ENCODE measurements at regions not wholly inside any gene's neighbourhood (a gene's known extent, or its start where the extent isn't known, plus 50 kb on each side); places are given as distances from the start of the nearest gene placed in this dataset.
"Not testable (repeated sequence)": the region's sequence is repeated elsewhere in the genome, so short reads cannot be mapped to it uniquely, and the experiment has no call there.

DNA sequence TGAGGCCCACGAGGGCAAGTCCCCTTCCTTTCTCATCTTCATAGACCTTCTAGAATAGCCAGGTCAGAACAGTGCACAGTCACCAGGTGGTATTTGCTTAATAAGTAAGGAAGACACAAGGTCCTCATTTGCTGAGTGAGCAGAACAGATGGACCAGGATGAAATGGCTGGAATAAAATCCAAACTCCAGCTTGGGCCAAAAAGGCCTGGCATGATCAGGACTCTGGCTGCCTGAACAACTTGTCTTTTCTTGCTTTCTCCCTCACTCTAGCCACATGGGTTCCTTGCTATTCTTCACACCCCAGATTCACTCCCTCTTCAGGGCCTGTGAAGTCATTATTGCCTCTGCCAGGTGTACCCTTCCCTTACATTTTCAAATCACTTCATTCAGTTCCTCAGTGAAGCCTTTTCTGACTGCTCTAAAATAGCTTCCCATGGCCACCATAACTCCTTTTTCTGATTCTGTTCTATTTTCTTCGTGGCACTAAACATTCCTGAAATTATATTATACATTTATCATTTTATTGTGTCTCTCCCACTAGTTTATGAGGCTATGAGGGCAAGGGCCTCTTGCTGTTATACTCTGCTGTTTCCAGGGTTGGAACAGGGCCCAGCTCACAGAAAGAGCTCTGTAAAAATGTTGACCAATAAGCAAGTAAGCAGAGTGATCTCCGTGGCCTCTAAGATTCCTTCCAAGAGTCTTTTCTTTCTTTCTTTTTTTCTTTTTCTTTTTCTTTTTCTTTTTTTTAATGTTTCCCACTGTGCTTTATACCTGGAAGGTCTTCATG, 150.8 kb downstream of the TTC8 start:
- Histone ChIP-seq H3K27me3 (no peaks in the 10 kb centered on the region), H3K27ac (no peak overlapping the region), H3K36me3 (no peaks in the 10 kb centered on the region), H3K4me3 (no peak overlapping the region), H3K4me1 (ENCODE audit: insufficient read depth) (peaks cover 5% of the 10 kb centered on the region), H3K9me3 (no peaks in the 10 kb centered on the region)
- 17 to 20% (median 19%) methylated on average over 3 of the region's 3 CpGs for WGBS, 3 donors
- intact Hi-C loops (cut with DNase I): no loop called here
- TF ChIP-seq, protein P1, sequence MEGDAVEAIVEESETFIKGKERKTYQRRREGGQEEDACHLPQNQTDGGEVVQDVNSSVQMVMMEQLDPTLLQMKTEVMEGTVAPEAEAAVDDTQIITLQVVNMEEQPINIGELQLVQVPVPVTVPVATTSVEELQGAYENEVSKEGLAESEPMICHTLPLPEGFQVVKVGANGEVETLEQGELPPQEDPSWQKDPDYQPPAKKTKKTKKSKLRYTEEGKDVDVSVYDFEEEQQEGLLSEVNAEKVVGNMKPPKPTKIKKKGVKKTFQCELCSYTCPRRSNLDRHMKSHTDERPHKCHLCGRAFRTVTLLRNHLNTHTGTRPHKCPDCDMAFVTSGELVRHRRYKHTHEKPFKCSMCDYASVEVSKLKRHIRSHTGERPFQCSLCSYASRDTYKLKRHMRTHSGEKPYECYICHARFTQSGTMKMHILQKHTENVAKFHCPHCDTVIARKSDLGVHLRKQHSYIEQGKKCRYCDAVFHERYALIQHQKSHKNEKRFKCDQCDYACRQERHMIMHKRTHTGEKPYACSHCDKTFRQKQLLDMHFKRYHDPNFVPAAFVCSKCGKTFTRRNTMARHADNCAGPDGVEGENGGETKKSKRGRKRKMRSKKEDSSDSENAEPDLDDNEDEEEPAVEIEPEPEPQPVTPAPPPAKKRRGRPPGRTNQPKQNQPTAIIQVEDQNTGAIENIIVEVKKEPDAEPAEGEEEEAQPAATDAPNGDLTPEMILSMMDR (IDR thresholded peaks at IDR 0.05): no peak
- TF ChIP-seq EP300 (IDR thresholded peaks at IDR 0.05): no peak
- TF ChIP-seq POLR2A (IDR thresholded peaks at IDR 0.05): no peak
- DNase-seq: peak; percentile 17 to 44 (median 26)

DNA sequence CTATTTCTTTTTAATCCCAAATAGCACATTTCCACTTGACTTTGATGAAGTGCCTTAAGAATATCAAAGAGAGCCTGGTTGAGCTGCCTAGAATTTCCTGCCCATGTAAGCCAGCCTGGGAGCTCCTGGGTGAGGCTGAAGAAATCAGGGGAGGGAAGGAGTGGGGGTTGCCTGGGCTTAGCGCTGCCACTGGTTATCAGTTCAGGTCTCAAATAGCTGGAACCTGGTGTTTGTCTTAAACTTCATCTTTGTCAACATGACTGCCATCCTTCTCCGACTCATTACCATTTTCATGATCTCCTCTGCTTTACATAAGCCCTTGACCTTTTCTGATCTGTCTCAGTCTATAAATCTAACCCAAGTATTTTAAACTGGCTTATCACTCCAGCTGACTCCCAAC, 151.5 kb downstream of the TTC8 start:
- Histone ChIP-seq H3K4me1 (ENCODE audit: insufficient read depth) (peaks cover 5% of the 10 kb centered on the region), H3K27me3 (no peaks in the 10 kb centered on the region), H3K9me3 (no peaks in the 10 kb centered on the region), H3K4me3 (no peak overlapping the region), H3K36me3 (no peaks in the 10 kb centered on the region), H3K27ac (no peak overlapping the region)
- TF ChIP-seq, protein P1 (IDR thresholded peaks at IDR 0.05): no peak
- TF ChIP-seq EP300 (IDR thresholded peaks at IDR 0.05) (no peak), POLR2A (IDR thresholded peaks at IDR 0.05) (no peak)
- whole genome bisulfite sequencing, 3 donors: 37 to 50% (median 47%) methylated on average over 2 of the region's 2 CpGs
- intact Hi-C loops (cut with DNase I): no loop called here
- DNase-seq: no peak

DNA sequence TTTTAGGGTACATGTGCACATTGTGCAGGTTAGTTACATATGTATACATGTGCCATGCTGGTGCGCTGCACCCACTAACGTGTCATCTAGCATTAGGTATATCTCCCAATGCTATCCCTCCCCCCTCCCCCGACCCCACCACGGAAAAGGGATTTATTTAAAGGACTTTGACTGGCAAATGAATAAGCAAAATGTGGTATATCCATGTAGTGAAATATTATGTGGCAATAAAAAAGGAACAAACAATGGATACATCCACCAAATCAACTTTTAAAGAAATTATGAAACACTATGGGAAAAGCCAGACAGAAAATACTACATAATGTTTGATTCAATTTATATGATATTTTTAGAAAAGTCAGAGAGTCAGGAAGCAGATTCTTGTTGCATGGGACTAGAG, 156.5 kb downstream of the TTC8 start:
- H3K4me1 ChIP-seq (ENCODE audit: insufficient read depth); H3K27ac ChIP-seq; DNase-seq; H3K9me3 ChIP-seq; H3K4me3 ChIP-seq; H3K27me3 ChIP-seq; H3K36me3 ChIP-seq; intact Hi-C loops (cut with DNase I): not testable (repeated sequence)
- WGBS, 3 donors: 38 to 78% (median 56%) methylated on average over 3 to 4 of the region's 4 CpGs

DNA sequence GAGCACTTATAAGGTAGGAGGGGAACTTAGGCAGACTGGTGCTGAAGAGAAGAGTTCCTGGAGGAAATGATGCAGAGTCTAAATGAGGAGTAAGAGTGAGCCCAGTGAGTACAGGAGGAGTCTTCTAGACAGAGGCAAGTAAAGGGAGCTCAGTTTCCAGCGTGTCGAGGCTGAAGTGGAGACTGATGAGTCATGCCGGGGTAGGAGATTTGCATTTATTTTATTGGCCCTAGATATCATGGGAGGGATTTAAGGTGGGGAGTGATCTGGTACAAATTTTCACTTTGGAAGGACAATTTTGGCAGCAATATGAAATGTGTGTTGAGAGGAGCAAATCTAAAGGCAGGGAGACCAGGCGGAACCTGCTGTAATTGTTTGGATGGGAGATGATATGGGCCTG, 157.5 kb downstream of the TTC8 start:
- no peak overlapping the region for H3K27ac ChIP-seq
- DNase-seq: no peak
- no peaks in the 10 kb centered on the region for H3K36me3 ChIP-seq
- H3K9me3 ChIP-seq: no peaks in the 10 kb centered on the region
- TF ChIP-seq, protein P1 (IDR thresholded peaks at IDR 0.05): no peak
- TF ChIP-seq EP300 (IDR thresholded peaks at IDR 0.05): no peak
- TF ChIP-seq POLR2A (IDR thresholded peaks at IDR 0.05): no peak
- WGBS, 3 donors: 88 to 93% (median 90%) methylated on average over 4 of the region's 4 CpGs
- intact Hi-C loops (cut with DNase I): no loop called here
- H3K4me1 ChIP-seq (ENCODE audit: insufficient read depth): peaks cover 3% of the 10 kb centered on the region
- no peaks in the 10 kb centered on the region for H3K27me3 ChIP-seq
- no peak overlapping the region for H3K4me3 ChIP-seq

DNA sequence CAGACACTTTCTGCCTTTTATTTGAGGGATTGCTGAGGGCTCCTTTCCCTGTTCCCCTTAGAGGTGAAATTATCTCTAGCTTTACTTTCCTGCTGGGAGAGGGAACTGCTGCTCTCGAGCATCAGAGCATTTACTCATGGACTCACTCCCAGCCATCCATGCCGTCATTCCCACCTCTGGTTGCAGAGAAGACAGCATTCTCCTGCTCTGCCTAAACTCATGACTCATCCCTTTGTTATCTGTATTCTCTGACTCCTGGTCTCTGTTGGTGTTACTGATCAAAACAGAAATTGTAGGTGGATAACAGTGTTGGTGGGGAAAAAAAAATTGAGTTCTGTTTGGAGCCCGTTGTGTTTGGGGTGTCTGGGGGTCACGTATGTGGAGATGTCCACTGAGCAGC, 159.3 kb downstream of the TTC8 start:
- peaks cover 3% of the 10 kb centered on the region for H3K4me1 ChIP-seq (ENCODE audit: insufficient read depth)
- H3K36me3 ChIP-seq: no peaks in the 10 kb centered on the region
- TF ChIP-seq, protein P1 (IDR thresholded peaks at IDR 0.05): no peak
- TF ChIP-seq POLR2A (IDR thresholded peaks at IDR 0.05) (no peak), EP300 (IDR thresholded peaks at IDR 0.05) (no peak)
- H3K27me3 ChIP-seq: no peaks in the 10 kb centered on the region
- H3K4me3 ChIP-seq: no peak overlapping the region
- no peak overlapping the region for H3K27ac ChIP-seq
- 39 to 52% (median 44%) methylated on average over 4 of the region's 4 CpGs for WGBS, 3 donors
- no peaks in the 10 kb centered on the region for H3K9me3 ChIP-seq
- intact Hi-C loops (cut with DNase I): no loop called here
- no peak for DNase-seq

Measured in ovary (tissue), 7 donors.